ENCODE measurements at regions not wholly inside any gene's neighbourhood (a gene's known extent, or its start where the extent isn't known, plus 50 kb on each side); places are given as distances from the start of the nearest gene placed in this dataset.
"Not testable (repeated sequence)": the region's sequence is repeated elsewhere in the genome, so short reads cannot be mapped to it uniquely, and the experiment has no call there.

DNA sequence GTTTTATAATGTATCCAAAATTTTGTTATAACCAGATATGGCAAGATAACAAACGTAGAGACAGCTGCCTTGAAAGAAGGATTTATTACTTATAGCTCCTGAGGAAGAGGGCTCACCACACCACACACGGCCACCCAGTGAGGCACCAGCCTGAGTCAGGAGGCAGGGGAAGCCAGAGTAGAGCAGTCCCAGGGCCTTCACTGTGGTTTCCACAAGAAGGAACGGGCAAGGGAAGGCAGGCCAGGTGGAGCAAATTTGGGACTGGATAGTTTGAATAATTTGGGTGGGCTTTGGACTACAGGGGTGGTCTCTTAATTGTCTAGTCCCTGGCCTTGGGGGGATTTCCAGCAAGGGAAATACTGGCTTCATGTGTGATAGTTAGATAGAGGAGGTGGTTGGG is 72.5 kb downstream of the RRAGC start:
- no peak for DNase-seq (ENCODE audit: low spot score)

DNA sequence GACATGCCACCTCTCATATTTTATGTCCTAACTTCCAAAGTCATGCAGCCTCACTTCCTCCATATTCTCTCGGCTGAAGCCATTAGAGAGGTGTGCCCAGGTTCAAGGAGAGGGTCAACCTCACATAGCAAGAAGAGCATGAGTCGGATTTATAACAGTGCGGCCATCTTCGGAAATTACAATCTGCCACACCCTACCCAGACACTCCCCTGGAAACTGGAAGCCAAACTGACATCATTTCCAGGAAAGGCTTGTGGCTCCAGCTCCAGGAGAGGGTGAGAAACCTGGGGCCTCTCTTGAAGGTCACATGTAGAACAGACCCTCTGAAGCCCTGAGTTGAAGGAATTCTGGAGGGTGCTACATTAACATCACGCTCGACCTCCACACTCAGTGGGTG is 73.5 kb downstream of the RRAGC start:
- no peak for DNase-seq (ENCODE audit: low spot score)

DNA sequence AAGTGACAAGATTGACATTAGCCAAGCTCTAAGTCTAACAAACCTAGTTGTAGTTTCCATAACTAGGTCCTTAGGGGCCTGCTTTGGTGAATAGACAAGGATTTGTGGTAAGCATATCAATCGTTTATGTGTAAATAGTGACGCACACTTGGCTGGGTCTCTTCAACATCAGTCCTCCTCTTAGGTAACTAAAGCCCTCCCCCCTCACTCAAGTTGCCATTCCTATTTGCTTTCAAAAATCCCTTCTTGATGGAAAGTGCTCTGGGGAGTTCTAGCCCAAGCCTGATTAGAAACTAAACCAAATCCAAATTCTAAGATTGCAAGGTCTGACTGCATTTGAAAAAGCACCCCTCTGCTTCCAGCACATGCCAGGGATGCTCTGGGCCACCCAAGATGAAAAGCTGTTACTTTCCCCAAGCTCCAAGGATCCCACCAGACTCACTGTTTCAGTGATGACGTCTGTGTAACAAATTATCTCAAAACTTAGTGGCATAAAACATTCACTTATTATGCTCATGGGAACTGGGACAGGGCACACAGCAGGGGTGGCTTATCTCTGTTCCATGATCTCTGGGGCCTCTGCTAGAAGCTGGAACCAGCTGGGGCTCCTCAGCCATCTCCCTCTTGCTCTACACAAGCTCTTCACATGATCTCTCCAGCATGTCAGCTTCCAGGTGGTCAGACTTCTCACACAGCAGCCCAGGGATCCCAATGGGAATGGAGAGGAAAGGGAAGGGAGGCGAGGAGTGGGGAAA is 74.1 kb downstream of the RRAGC start:
- DNase-seq (ENCODE audit: low spot score) = no peak

DNA sequence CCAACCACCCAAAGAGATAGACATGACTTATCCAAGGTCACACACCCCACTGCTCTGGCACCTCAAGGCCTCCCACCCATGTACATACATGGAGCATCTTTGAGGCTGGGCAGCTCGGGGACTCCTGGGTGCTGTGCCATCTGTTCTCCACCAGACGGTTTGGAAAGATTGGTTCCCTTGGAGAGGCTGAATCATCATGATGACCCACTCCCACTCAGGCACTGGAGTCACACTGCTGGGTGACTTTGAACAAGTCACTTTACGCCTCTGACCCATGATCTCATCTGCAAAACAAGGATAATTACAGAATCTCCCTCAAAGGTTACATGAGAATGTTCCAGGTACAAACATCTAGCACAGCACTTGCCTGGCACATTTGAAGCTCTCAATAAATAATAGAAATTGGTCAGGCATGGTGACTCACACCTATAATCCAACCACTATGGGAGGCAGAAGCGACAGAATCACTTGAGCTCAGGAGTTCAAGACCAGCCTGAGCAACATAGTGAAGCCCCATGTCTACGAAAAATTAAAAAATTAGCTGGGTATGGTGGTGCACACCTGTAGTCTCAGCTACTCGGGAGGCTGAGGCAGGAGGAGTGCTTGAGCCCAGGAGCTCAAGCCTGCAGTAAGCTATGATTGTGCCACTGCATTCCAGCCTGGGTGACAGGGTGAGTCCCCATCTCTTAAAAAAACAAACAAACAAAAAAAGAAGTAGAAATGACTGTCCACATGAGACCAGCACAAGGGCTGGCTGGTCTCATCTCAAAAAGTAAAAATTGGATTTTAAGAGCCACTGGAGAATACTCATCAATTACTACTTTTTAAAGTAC is 74.9 kb downstream of the RRAGC start:
- DNase-seq (ENCODE audit: low spot score) = no peak

DNA sequence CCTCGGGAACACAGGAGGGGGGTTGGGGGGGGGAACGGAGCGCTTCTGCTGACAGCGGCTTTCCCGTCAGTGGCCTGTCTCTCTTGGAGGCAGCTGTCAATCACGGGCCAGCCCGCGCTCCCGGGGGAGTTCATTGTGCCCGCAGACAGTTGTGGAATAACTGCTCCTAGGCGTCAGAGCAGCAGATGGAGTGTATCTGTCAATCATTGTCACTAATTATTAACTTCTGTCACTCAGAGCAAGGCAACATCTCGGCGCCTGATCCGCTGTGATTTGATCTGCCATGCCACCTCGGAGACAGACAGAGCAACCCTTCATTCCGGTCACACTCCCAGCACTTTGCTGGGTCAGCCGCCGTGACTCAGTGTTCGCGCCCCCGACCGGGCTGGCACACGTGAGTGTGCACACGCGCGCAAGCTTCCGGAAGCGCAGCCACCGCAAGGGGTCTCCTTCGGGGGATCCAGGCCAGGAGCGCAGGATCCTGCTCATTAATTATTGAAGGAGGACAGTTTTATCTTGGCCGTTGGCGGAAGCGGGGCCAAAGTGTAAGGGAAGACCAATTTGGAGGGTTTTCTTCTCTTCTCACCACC is 75.8 kb downstream of the RRAGC start:
- no peak for DNase-seq (ENCODE audit: low spot score)

DNA sequence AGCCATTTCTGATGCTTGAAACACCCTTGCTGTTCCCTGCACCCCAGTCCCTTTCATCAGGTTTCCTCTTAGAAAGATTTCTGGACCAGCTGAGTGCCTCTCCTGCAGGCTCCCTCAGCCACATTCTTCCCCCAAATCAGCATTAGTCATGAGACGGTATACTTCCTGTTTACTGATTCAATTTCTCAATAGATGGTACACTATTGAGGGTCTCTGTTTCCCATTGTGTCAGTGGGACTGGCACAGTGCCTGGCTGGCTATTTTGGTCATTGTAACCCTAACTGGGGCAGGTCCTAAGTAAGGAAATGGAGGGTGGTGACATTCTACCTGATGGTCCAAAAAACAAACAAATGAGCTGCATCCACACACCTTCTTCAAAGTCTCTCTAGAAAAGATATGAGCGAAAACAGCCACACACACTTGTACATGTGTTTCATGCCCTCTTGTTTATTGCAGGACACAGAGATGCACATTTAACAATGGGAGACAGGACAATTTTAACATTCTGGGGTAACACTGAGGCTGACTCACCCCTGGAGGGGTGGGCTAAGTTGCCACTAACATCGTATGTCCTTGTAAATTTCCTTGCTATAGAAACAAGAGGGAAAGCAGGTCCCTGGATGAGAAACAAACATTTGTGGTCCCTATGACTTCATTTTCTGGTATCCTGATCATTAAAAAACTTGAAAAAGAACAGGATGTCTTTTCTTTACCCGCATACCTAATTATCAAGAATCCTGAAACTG is 77.5 kb downstream of the RRAGC start:
- no peak for DNase-seq (ENCODE audit: low spot score)

DNA sequence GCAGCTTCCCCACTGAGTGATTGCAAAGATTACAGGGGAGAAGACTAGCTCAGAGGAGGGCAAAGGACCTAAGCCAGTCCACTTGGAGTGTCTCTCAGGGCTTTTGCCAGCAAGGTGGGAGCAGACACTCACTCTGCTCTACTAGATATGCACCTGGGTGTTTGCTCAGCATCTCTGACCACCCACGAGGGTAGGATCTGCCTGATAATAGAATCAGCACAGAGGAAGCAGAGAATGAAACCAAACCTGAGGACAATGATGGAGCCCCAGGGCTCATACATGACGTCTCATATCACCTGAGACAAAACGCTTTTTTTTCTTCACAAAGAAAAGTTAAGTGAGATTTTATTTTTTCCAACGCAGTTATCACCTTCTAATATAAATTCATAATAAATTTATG is 79.4 kb downstream of the RRAGC start:
- no peak for DNase-seq (ENCODE audit: low spot score)

DNA sequence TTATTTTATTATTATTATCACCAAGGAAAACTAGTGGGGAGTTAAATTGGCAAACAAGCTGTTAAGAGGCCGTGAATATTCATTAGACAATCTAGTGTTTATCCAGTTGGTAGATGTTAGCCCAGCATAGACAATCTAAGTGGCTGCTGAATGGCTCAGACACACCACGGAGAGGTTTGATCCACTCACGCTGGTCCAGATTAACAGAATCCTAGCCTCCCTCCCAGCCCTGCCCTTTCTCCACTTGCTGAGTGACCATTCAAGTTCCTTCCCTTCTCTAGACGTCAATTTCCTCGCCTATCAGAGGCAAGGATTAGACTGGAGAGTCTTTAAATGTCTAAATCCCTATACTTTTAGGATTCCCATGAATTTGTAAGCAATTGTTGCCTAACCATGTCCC is 80.1 kb downstream of the RRAGC start:
- DNase-seq (ENCODE audit: low spot score) = no peak

DNA sequence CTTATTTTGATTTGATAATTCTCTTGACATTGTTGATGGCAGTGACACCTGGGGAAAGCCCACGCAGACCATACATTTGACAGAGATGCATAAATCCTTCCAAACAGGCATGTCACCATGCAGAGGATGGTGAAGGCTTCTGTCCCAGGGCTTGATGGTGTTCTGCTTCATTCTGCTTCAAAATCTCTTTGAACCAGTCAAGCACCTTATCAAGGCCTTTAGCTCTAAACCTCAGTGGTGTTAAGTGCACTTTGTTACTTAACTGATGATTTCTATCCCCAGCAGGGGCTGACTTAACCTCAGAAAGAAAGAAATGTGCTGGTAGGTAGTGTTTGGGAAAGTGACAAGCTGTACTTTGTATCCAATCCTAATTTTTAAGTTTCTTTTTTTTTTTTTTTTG is 81.1 kb downstream of the RRAGC start:
- no peak for DNase-seq (ENCODE audit: low spot score)

DNA sequence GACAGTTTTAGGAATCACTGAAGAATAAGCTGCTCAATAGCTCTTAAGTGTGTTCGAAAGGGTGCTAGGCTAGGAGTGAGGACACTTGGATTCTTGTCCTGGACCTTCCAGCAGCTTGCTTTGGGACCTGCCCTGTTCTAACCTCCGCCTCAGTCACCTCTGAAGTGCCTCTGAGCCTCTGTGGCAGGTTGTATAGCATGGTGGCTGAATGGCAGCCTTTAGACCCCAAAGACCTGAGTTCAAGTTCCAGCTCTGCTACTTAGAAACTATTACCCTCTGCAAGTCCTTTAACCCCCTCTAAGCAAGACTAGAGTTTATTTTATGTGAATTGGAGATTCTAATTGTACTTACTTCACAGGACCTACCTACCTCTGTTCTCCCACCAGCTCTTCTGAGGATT is 81.5 kb downstream of the RRAGC start:
- DNase-seq (ENCODE audit: low spot score) = no peak

DNA sequence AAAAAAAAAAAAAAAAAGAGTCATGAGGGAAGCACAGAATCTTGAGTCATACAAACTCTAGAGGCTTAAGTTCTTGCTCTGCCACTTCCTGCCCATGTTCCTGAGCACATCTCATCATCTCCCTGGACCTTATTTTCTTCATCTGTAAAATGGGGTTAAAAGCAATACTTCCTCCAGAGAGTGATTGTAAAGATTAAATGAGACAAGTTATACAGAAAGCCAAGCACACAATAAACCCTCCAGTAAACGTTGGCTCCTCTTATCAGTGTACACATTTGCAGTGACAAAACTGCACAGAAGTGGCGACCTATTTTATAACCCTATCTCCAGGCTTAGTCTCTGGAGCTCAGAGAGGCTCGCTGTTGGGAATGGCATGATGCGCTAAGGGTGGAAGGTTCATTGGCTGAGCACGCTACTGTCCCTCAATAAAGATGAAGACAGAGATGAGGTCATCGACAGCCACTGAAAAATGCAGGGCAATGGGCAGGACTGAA is 82.1 kb downstream of the RRAGC start:
- no peak for DNase-seq (ENCODE audit: low spot score)

DNA sequence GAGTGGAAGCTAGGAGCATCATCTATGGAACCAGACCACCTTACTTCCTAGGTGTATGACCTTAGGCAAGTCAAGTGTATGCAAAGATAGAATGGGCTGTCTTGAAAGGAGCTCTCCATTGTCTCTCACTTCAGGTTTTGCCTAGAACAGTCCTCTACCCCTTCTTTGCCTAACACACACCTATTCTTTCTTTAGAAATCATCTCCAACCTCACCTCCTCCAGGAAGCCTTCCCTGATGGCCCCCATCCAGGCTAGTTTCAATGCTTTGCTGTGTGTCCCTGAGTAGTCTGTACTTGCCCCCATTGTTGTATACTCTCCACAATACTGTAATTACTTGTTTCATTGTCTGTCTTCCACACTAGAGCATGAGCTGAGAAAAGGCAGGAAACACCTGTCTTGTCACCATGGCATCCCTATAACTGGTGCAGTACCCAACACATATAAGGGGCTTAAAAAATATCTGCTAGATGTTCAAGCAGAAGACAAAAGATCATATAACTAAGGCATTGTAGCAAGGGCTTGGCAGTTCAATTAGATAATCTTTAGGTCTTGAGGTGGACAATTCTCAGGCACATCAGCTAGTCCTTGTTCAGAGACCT is 83.0 kb downstream of the RRAGC start:
- no peak for DNase-seq (ENCODE audit: low spot score)

DNA sequence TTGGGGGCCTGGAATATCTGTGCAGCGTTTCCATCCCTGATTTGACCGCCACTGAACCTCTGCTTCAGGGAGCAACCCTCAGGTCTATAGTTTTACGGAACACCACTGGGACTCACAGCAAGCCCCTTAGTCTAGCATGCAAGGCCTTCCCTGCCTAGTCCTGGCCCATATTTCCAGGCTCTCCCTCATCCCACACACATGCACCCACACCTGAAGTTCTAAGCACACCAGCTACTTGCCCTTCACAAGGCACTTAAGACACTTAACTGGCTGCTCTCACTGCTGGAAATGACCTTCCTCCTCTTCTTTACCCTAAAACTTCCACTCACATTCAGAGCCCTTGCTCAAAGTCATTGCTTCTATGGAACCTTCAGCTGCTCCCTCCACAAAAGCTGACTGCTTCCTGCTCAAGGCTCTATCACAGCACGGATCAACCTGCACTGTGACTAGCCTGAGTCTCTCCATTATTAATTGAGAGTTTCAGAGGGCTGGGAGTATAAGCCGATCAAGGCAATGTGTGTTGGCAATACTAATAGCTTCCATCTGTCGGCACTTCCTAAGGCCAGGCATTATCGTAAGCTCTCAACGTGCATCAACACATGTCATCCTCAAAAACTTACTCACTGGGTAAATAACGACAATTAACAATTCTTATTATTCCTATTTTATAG is 84.3 kb downstream of the RRAGC start:
- DNase-seq (ENCODE audit: low spot score) = no peak

DNA sequence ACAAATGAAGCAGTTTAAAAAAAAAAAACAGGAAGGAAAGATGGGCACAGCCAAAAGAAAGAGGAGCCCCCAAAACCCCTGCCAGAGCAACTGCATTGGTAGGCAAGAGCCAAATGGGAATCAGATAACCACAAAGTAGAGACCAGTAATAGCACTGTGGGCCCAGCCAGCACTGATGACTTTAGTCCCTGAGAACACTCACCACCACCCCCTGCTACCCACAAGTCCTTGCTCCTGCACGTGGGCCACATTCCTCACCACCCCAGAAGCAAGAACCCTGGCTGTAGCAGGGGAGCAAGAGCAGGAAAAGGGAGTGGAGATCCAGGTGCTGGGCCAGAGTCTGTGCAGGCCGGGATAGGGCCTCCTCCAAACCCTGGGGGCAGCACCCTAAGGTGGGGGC is 86.1 kb downstream of the RRAGC start:
- DNase-seq (ENCODE audit: low spot score) = no peak

DNA sequence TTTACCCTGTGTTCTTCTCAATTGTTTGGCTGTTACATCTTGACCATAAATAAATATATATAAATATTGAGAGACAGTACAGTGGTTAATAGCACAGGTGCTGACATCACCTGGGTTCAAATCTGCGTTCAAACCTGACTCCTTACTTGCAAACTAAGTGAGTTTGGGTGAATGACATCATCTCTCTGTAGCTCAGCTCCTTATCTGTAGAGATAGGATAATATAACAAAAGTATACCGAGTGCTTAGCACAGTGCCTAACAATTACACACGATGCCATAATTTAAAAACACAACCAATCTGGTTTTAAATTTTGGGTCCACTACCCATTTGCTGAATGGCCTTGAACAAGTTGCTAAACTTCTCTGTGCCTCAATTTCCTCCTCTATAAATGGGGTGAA is 86.6 kb downstream of the RRAGC start:
- DNase-seq (ENCODE audit: low spot score) = no peak

DNA sequence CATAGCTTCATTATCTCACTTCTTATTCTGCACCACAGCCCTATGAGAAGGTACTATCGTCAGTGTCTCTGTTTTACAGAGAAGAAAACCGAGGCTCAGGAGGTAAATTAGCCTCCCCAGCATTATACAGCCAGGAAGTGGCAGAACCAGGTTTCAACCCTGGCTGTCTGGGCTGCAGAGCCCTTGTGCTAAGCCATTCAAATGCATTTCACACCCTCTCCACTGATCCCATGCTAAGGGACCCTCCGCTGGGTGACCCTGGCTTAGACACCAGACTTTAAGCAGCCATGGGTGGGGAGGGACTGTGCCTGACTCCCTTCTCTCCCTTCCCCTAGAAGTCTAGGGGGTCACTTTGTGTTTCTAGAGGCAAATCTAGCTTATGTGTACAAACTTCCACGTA is 87.5 kb downstream of the RRAGC start:
- DNase-seq (ENCODE audit: low spot score) = no peak

DNA sequence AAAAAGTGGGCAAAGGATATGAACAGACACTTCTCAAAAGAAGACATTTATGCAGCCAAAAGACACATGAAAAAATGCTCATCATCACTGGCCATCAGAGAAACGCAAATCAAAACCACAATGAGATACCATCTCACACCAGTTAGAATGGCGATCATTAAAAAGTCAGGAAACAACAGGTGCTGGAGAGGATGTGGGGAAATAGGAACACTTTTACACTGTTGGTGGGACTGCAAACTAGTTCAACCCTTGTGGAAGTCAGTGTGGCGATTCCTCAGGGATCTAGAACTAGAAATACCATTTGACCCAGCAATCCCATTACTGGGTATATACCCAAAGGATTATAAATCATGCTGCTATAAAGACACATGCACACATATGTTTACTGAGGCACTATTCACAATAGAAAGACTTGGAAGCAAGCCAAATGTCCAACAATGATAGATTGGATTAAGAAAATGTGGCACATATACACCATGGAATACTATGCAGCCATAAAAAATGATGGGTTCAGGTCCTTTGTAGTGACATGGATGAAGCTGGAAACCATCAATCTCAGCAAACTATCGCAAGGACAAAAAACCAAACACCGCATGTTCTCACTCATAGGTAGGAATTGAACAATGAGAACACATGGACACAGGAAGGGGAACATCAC is 88.9 kb downstream of the RRAGC start:
- DNase-seq (ENCODE audit: low spot score) = not testable (repeated sequence)

DNA sequence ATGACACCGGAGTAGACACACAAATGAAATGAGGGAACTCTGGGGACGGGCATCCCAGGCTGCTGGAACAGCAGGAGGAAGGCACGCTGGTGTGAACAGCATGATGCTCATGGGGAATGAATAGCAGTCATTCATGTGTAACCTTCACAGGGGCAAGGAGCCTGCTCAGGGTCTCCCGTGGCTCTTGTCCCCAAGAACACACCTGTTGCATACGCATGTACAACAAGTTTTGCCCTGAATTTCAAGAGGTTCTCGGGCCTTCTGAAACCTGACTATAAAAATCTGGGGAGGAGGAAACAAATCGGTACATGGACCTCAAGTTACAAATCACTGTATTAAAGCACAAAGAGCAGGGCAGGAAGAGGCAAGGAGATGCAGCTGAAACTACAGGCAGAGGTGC is 93.4 kb downstream of the RRAGC start:
- no peak for DNase-seq (ENCODE audit: low spot score)

DNA sequence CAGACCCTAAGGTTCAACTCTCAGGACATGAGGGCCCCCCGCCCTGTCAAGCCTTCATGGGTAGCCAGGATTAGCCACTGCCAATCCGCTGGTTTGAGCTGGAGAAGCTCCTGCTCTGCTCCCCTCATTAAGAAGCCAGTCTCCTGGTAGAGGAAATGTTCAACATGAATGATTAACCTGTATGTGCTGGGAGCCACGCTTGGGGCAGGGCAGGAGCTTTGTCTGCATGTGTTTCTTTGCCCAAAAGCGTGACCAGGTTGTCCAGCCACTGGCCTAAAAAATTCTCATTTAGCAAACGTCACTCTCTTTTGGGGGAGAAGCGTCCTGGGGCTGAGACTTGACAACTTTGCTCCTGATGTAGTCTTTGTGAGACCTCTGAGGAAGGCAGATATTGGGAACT is 96.5 kb downstream of the RRAGC start:
- no peak for DNase-seq (ENCODE audit: low spot score)

DNA sequence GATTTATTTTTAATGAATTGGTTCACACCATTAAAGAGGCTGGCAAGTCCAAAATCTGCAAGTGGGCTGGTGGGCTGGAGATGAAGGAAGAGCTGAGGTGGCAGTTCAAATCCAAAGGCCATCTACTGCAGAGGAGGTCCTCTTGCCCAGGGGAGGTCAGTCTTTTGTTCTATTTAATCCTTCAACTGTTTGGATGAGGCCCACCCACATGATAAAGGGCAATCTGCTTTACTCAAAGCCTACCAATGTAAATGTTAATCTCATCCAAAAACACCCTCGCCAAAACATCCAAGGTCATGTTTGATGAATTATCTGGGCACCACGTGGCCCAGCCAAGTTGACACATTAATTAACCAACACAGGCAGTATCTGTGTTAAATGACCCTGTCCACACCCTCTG is 99.0 kb downstream of the RRAGC start:
- no peak for DNase-seq (ENCODE audit: low spot score)

Measured in HT-29 (cell line).